Pancreas (tissue), 10 donors: ENCODE measurements at regions not wholly inside any gene's neighbourhood (a gene's known extent, or its start where the extent isn't known, plus 50 kb on each side); places are given as distances from the start of the nearest gene placed in this dataset.

Source experiments
- ATAC-seq, 4 donors: fragments of 200-7000 bp; cut with Tn5 transposase; one replicate each; pipeline versions ENCODE4 v1.8.0 to v1.9.1; 2020; ENCODE audit warnings: mild to moderate bottlenecking in 4 of 4, moderate library complexity in 4 of 4
- DNase-seq, 6 donors: peaks; one replicate each; pipeline ENCODE4 v3.0.0-alpha.2; 2020
- FAIRE-seq: peaks from 2 replicates; lab custom pipeline; 2012; peaks lifted over from hg19 to GRCh38; lab: Jason Lieb, UNC
- H3K27ac ChIP-seq, 4 donors: fragments of 200-600 bp; sonication (generic); 1 replicate in 3 of 4; 2 replicates in 1 of 4; pipeline versions ENCODE4 v1.5.0 to v1.8.0; 2020
- H3K27me3 ChIP-seq, 4 donors: fragments of 200-600 bp; one replicate each; pipeline ENCODE4 v1.8.0; 2021
- H3K36me3 ChIP-seq, 3 donors: fragments of 200-600 bp; sonication (generic) in 1 of 3; one replicate each; pipeline versions ENCODE4 v1.5.0 to v1.8.0; 2020 to 2021
- H3K4me1 ChIP-seq, 3 donors: fragments of 200-600 bp; one replicate each; pipeline ENCODE4 v1.8.0; 2021
- H3K4me3 ChIP-seq, 4 donors: fragments of 200-600 bp; sonication (generic) in 2 of 4; one replicate each; pipeline versions ENCODE4 v1.5.0 to v1.8.0; 2020 to 2021
- H3K9me3 ChIP-seq, 4 donors: fragments of 200-600 bp; one replicate each; pipeline ENCODE4 v1.8.0; 2021
- WGBS, 2 donors: extraction: QIAGEN DNeasy Blood & Tissue Kit; methylation state at CpG; one replicate each; pipeline ENCODE4 v1.1.7; 2013; 5-methylcytosine and 5-hydroxymethylcytosine counted together
- intact Hi-C, 3 donors: fragments of 100-400 bp; cut with DNase I; formaldehyde crosslinking; loops; one replicate each; pipeline versions ENCODE4 v1.11.1 to v1.14.2; 2022
- TF ChIP-seq, protein P1 (sequence below), 4 donors: fragments of 200-600 bp; sonication (generic) in 3 of 4; IDR thresholded peaks; one replicate each; pipeline versions ENCODE4 v1.5.0 to v1.8.0; 2021; ENCODE audit warnings: antibody characterized with exemption in 4 of 4
- donor health status: healthy with polysubstance abuse.
- donor health status: DM: no; HTN: no; CAD: no; lungs with moderate emphysema.
- donor health status: DM: no; HTN: no; CAD: no.
- donor health status: control.
- donor health status: control.
- donor health status: Bipolar disorder and iron deficiency.
- donor health status: DM: yes; HTN: yes; CAD: no.
- donor health status: DM: no; HTN: no; CAD: no.
- donor health status: DM: no; HTN: no; CAD: no.
- donor health status: DM: yes; HTN: yes; CAD: no.

DNA sequence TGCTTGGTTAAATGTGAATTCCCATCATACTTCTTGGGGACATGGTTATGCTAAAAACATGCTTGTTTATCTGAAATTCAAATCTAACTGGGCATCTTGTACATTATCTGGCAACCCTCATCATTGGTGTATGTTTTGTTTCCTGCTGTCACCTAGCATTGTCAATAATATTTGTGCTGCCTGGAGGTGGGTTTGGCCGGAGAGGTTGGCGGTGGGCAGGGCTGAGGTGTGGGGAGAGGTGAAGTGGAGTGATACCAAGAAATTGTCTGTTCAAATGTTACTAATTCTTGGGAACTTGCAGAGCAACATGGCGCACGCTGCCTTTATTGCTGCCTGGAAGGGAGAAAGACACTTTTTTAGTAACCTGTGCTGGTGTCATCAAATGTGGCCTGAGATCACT is 280.5 kb downstream of the VRK1 start:
- no peak overlapping the region for H3K4me3 ChIP-seq
- TF ChIP-seq, protein P1, sequence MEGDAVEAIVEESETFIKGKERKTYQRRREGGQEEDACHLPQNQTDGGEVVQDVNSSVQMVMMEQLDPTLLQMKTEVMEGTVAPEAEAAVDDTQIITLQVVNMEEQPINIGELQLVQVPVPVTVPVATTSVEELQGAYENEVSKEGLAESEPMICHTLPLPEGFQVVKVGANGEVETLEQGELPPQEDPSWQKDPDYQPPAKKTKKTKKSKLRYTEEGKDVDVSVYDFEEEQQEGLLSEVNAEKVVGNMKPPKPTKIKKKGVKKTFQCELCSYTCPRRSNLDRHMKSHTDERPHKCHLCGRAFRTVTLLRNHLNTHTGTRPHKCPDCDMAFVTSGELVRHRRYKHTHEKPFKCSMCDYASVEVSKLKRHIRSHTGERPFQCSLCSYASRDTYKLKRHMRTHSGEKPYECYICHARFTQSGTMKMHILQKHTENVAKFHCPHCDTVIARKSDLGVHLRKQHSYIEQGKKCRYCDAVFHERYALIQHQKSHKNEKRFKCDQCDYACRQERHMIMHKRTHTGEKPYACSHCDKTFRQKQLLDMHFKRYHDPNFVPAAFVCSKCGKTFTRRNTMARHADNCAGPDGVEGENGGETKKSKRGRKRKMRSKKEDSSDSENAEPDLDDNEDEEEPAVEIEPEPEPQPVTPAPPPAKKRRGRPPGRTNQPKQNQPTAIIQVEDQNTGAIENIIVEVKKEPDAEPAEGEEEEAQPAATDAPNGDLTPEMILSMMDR (IDR thresholded peaks at IDR 0.05): no peak
- no peaks in the 10 kb centered on the region for H3K27me3 ChIP-seq
- DNase-seq: no peak
- FAIRE-seq: no peak
- ATAC-seq: no peak
- WGBS, 2 donors: 75 to 85% methylated on average over 4 of the region's 4 CpGs
- no peaks in the 10 kb centered on the region for H3K9me3 ChIP-seq
- H3K36me3 ChIP-seq: no peaks in the 10 kb centered on the region
- H3K4me1 ChIP-seq: no peaks in the 10 kb centered on the region
- intact Hi-C loops: no loop called here
- H3K27ac ChIP-seq: no peak overlapping the region

DNA sequence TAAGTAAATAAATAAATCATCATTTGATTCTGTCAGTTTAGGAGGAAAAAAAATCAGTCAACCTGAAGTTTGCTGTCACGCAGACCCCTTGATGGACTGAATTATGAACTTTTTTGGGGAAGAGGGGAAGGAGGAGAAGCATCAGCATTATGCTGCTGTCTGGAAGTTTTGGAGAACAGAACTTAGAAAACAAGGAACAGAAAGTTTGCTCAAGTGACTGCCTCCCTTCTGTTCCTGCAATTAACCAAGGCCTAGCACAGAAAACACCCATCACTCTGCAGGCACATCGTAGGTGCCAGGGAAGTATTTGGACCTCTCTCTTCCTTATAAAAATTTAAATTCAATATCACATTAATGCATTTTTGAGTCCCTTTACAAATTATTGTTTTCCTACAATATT is 283.8 kb downstream of the VRK1 start:
- DNase-seq: no peak
- intact Hi-C loops: no loop called here
- FAIRE-seq: no peak
- no peaks in the 10 kb centered on the region for H3K9me3 ChIP-seq
- H3K27me3 ChIP-seq: peaks cover 0 to 4% (median 0%) of the 10 kb centered on the region in 4 donors
- TF ChIP-seq, protein P1 (IDR thresholded peaks at IDR 0.05): no peak
- peak in 1 of 4 donors; percentile 28 for ATAC-seq
- H3K36me3 ChIP-seq: no peaks in the 10 kb centered on the region
- H3K27ac ChIP-seq: no peak overlapping the region
- WGBS, 2 donors: 67 to 83% methylated on average over 2 of the region's 2 CpGs
- H3K4me3 ChIP-seq: no peak overlapping the region
- H3K4me1 ChIP-seq: no peaks in the 10 kb centered on the region

DNA sequence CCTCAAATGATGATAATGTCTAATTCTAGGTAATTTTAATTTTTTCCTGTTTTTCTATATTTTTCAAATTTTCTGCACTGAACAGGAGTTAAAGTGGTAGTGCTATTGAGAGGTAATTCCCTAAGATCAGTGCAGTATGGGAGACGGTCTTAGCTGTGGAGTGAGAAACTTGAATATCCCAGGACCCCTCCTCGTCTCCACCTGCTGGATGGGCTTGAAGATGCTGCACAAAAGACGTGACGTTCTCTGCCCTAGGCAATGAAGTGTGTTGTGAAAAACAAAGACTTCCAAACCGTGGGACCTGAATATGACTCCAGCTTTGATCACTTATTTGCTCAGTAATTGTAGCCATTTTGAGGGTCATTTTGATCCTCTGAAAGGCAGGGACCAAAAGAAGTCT is 298.1 kb downstream of the VRK1 start:
- H3K27me3 ChIP-seq: no peaks in the 10 kb centered on the region
- no peaks in the 10 kb centered on the region for H3K9me3 ChIP-seq
- no peaks in the 10 kb centered on the region for H3K36me3 ChIP-seq
- DNase-seq (no peak), FAIRE-seq (no peak), ATAC-seq (no peak)
- no peaks in the 10 kb centered on the region for H3K4me1 ChIP-seq
- no peak overlapping the region for H3K27ac ChIP-seq
- 41 to 47% methylated on average over 5 of the region's 5 CpGs for WGBS, 2 donors
- TF ChIP-seq, protein P1 (IDR thresholded peaks at IDR 0.05): no peak
- intact Hi-C loops: no loop called here
- no peak overlapping the region for H3K4me3 ChIP-seq

DNA sequence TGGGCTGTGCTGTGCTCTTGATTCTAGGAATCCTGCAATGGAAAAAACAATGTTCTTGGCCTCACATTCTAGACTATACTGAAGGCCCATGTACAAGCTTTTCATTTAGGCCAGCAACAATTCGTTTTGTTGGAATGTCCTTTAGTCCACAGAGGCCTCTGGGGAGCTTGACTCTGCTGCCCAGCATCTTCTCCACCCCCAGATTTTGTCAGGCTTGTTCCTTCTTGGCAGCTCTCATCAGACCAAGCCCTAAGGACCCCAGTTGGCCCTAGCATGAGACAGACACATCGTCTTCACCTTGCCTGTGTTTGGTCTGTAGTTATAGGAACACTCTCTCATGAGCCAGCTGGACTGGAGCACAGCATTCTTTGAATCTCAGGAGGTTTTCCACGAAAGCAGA is 300.1 kb downstream of the VRK1 start:
- Histone ChIP-seq H3K27me3 (no peaks in the 10 kb centered on the region), H3K27ac (no peak overlapping the region), H3K36me3 (no peaks in the 10 kb centered on the region), H3K4me1 (no peaks in the 10 kb centered on the region), H3K9me3 (no peaks in the 10 kb centered on the region), H3K4me3 (no peak overlapping the region)
- ATAC-seq: no peak
- DNase-seq: no peak
- FAIRE-seq: no peak
- intact Hi-C loops: no loop called here
- 33 to 34% methylated on average over 3 of the region's 3 CpGs for WGBS, 2 donors
- TF ChIP-seq, protein P1 (IDR thresholded peaks at IDR 0.05): no peak

DNA sequence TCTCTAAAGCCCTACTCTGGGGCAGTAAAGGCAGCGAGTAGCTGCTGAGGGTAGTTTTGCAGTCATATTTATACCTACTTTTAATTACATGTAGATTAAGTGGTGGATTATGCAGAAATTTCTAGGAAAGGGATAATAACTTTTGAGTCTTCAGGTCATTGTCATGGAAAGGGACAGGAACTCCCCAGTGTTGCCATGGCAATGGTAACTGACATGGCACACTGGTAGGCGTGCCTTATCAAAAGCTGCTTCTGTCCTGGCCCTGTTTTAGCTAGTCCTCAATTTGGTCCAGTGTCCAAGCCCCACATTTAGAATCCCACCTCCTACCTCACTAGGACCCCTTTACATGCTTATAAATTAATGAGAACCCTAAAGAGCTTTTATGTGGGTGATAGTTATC is 303.1 kb downstream of the VRK1 start:
- TF ChIP-seq, protein P1 (IDR thresholded peaks at IDR 0.05): no peak
- 70 to 90% methylated on average over 2 of the region's 2 CpGs for whole genome bisulfite sequencing, 2 donors
- DNase-seq: no peak
- no peak for ATAC-seq
- no peak for FAIRE-seq
- no peaks in the 10 kb centered on the region for H3K4me1 ChIP-seq
- H3K9me3 ChIP-seq: no peaks in the 10 kb centered on the region
- no peaks in the 10 kb centered on the region for H3K27me3 ChIP-seq
- intact Hi-C loops: no loop called here
- H3K36me3 ChIP-seq: no peaks in the 10 kb centered on the region
- no peak overlapping the region for H3K4me3 ChIP-seq
- no peak overlapping the region for H3K27ac ChIP-seq
